ENCODE measurements at regions not wholly inside any gene's neighbourhood (a gene's known extent, or its start where the extent isn't known, plus 50 kb on each side); places are given as distances from the start of the nearest gene placed in this dataset.

DNA sequence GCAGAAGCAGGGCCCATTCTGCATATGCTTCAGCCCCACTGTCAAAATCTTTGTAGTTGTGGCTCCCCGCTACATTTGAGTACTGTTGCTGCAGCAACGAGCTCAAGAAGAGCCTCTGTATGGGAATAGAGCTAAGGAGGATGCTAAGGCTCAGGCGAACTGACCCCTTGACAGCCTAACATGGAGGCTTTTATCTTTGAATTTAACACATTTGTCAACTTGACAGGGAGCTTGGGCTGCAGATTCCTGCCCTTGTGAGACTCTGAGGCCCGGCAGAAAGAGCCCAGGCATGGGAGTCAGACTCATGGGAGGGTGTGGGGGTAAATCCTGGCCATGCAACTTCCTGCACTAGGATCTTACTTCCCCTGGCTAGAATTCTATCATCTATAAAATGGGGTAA, 278.7 kb upstream of the CITED2 start:
- Histone ChIP-seq H3K36me3 (ENCODE audit: control insufficient read depth, insufficient read depth, low read length) (no peaks in the 10 kb centered on the region), H3K27me3 (ENCODE audit: insufficient read depth, low read length, poor library complexity) (no peaks in the 10 kb centered on the region), H3K18ac (ENCODE audit: low read length) (peak overlapping the region; percentile 45), H3K4ac (ENCODE audit: low read depth, low read length) (no peak overlapping the region), H3K56ac (ENCODE audit: low read length) (no peak overlapping the region), H4K5ac (ENCODE audit: low read length) (no peak overlapping the region), H3K23ac (ENCODE audit: low read length) (no peak overlapping the region), H2BK15ac (replicated peaks; ENCODE audit: low read depth) (no peak overlapping the region), H3K4me2 (ENCODE audit: low read length) (no peak overlapping the region), H3K4me3 (ENCODE audit: low read length) (no peak overlapping the region), H2AK5ac (ENCODE audit: low read length) (no peak overlapping the region), H3K79me1 (ENCODE audit: low read length) (no peaks in the 10 kb centered on the region), H3K27ac (ENCODE audit: low read depth, low read length) (no peak overlapping the region), H2BK5ac (ENCODE audit: low read length) (no peak overlapping the region), H2BK120ac (ENCODE audit: low read depth, low read length) (no peak overlapping the region), H4K8ac (ENCODE audit: low read depth, low read length) (no peak overlapping the region), H3K4me1 (ENCODE audit: control insufficient read depth, low read depth, low read length) (no peaks in the 10 kb centered on the region), H3K9ac (ENCODE audit: low read length) (no peak overlapping the region), H3K79me2 (ENCODE audit: control insufficient read depth, insufficient read depth, low read length) (no peaks in the 10 kb centered on the region)
- peak; percentile 39 for DNase-seq
- no CpG with 5 or more reads among the region's 4 CpGs for WGBS (ENCODE audit: extremely low coverage, insufficient coverage, low lambda C conversion rate)

DNA sequence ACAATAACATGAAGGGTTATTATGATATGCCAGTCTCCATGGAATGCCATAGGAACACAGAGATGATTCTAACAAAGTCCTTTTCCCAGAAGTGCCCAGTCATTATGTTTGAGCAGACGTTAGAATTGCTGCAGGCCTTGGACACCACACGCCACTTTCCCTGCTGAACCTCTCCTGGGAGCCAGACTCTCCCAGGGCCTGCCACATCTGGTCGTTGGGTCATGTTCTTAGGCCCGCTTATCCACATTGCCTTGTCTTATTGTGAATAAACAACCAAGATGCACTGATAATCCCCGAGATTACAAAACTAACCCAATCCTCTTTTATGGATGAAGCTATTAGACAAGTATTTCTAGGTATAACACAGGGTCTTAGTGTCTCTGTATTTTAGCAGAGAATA, 276.5 kb upstream of the CITED2 start:
- Histone ChIP-seq H3K56ac (ENCODE audit: low read length) (no peak overlapping the region), H2BK15ac (replicated peaks; ENCODE audit: low read depth) (no peak overlapping the region), H2BK120ac (ENCODE audit: low read depth, low read length) (no peak overlapping the region), H3K23ac (ENCODE audit: low read length) (no peak overlapping the region), H3K79me2 (ENCODE audit: control insufficient read depth, insufficient read depth, low read length) (no peaks in the 10 kb centered on the region), H4K8ac (ENCODE audit: low read depth, low read length) (no peak overlapping the region), H3K27me3 (ENCODE audit: insufficient read depth, low read length, poor library complexity) (no peaks in the 10 kb centered on the region), H3K4me1 (ENCODE audit: control insufficient read depth, low read depth, low read length) (no peaks in the 10 kb centered on the region), H3K4ac (ENCODE audit: low read depth, low read length) (no peak overlapping the region), H3K18ac (ENCODE audit: low read length) (no peak overlapping the region), H3K79me1 (ENCODE audit: low read length) (no peaks in the 10 kb centered on the region), H2BK5ac (ENCODE audit: low read length) (no peak overlapping the region), H3K9ac (ENCODE audit: low read length) (no peak overlapping the region), H3K36me3 (ENCODE audit: control insufficient read depth, insufficient read depth, low read length) (no peaks in the 10 kb centered on the region), H3K4me3 (ENCODE audit: low read length) (no peak overlapping the region), H2AK5ac (ENCODE audit: low read length) (no peak overlapping the region), H3K4me2 (ENCODE audit: low read length) (no peak overlapping the region), H4K5ac (ENCODE audit: low read length) (no peak overlapping the region), H3K27ac (ENCODE audit: low read depth, low read length) (no peak overlapping the region)
- WGBS (ENCODE audit: extremely low coverage, insufficient coverage, low lambda C conversion rate) = no CpG with 5 or more reads among the region's 5 CpGs
- DNase-seq = no peak

DNA sequence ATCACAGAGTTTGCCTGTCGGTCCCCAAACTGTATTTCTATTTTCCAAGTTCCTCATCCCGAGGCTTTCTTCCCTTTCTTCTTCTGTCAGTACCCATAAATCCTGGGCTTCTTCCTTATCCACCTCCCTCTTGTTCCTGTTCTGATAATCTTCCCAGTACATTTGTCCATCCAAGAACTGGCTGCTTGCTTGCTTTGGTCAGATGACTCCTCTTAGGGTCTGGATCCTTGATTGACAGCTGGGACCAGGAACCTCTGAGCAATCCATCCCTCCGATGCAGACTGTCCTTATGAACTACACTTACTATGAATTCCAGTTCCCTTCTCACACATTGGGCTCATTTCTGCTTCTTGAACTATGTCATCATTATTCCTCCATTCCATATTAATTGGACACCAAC, 275.3 kb upstream of the CITED2 start:
- Histone ChIP-seq H3K27ac (ENCODE audit: low read depth, low read length) (no peak overlapping the region), H2BK5ac (ENCODE audit: low read length) (no peak overlapping the region), H4K8ac (ENCODE audit: low read depth, low read length) (no peak overlapping the region), H3K9ac (ENCODE audit: low read length) (no peak overlapping the region), H2BK120ac (ENCODE audit: low read depth, low read length) (no peak overlapping the region), H3K79me1 (ENCODE audit: low read length) (no peaks in the 10 kb centered on the region), H3K27me3 (ENCODE audit: insufficient read depth, low read length, poor library complexity) (no peaks in the 10 kb centered on the region), H3K18ac (ENCODE audit: low read length) (no peak overlapping the region), H3K4me2 (ENCODE audit: low read length) (no peak overlapping the region), H2AK5ac (ENCODE audit: low read length) (no peak overlapping the region), H3K56ac (ENCODE audit: low read length) (no peak overlapping the region), H4K5ac (ENCODE audit: low read length) (no peak overlapping the region), H2BK15ac (replicated peaks; ENCODE audit: low read depth) (no peak overlapping the region), H3K36me3 (ENCODE audit: control insufficient read depth, insufficient read depth, low read length) (no peaks in the 10 kb centered on the region), H3K4ac (ENCODE audit: low read depth, low read length) (no peak overlapping the region), H3K4me3 (ENCODE audit: low read length) (no peak overlapping the region), H3K4me1 (ENCODE audit: control insufficient read depth, low read depth, low read length) (no peaks in the 10 kb centered on the region), H3K23ac (ENCODE audit: low read length) (no peak overlapping the region), H3K79me2 (ENCODE audit: control insufficient read depth, insufficient read depth, low read length) (no peaks in the 10 kb centered on the region)
- no CpG with 5 or more reads among the region's 3 CpGs for WGBS (ENCODE audit: extremely low coverage, insufficient coverage, low lambda C conversion rate)
- no peak for DNase-seq

DNA sequence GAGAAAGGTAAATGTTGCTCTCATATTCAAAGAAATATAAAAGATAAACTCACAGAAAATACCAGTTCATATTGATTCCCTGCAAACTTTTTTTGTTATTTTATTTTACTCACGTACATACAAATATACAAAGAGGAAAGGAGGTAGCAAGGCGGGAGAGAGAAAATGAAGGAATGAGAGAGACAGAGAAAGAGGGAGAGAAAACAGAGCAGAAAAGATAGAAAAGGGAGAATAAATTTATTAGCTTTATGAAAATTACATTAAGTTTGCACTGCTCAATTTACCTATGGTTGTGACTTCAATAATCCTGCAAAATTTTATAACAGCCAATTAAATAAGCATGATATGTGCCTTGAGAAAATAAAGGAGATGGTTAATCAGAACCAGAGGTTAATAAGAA, 274.7 kb upstream of the CITED2 start:
- no peak overlapping the region for H3K4me3 ChIP-seq (ENCODE audit: low read length)
- no peaks in the 10 kb centered on the region for H3K4me1 ChIP-seq (ENCODE audit: control insufficient read depth, low read depth, low read length)
- no peaks in the 10 kb centered on the region for H3K79me1 ChIP-seq (ENCODE audit: low read length)
- H3K4me2 ChIP-seq (ENCODE audit: low read length) = no peak overlapping the region
- H3K23ac ChIP-seq (ENCODE audit: low read length) = no peak overlapping the region
- no peak for DNase-seq
- H3K27ac ChIP-seq (ENCODE audit: low read depth, low read length) = no peak overlapping the region
- H4K5ac ChIP-seq (ENCODE audit: low read length) = no peak overlapping the region
- no peak overlapping the region for H3K4ac ChIP-seq (ENCODE audit: low read depth, low read length)
- H2BK120ac ChIP-seq (ENCODE audit: low read depth, low read length) = no peak overlapping the region
- WGBS (ENCODE audit: extremely low coverage, insufficient coverage, low lambda C conversion rate) = no CpG with 5 or more reads among the region's 2 CpGs
- H3K36me3 ChIP-seq (ENCODE audit: control insufficient read depth, insufficient read depth, low read length) = no peaks in the 10 kb centered on the region
- no peak overlapping the region for H3K9ac ChIP-seq (ENCODE audit: low read length)
- no peak overlapping the region for H3K56ac ChIP-seq (ENCODE audit: low read length)
- no peak overlapping the region for H2AK5ac ChIP-seq (ENCODE audit: low read length)
- H4K8ac ChIP-seq (ENCODE audit: low read depth, low read length) = no peak overlapping the region
- H2BK15ac ChIP-seq (replicated peaks; ENCODE audit: low read depth) = no peak overlapping the region
- no peaks in the 10 kb centered on the region for H3K27me3 ChIP-seq (ENCODE audit: insufficient read depth, low read length, poor library complexity)
- no peak overlapping the region for H2BK5ac ChIP-seq (ENCODE audit: low read length)
- H3K18ac ChIP-seq (ENCODE audit: low read length) = no peak overlapping the region
- H3K79me2 ChIP-seq (ENCODE audit: control insufficient read depth, insufficient read depth, low read length) = no peaks in the 10 kb centered on the region

DNA sequence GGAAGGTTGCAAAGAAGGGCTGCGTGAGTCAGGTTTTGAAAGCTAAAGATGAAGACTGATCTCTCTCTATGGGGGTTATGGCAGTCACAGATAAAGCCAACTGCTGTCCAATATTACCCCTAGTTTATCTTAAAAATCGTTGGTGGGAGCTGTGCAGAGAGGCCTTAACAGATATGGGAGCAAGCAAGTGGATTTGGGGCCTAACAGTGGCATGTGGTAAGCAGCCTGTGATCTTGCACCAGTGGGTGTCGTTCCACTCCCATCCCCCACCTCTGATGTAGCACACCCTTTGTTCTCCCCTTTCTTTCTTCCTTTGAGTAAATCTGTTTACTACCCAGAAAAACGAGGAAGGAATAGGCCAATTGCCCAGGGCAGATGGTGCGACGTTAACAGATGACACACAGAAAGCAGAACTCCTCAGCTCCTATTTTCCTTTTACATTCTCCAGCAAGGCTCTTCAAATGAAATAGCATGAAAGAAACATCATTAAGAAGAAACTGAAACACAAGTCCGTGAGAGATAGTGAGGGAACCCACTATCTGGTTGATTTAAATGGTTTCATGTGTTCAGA, 274.1 kb upstream of the CITED2 start:
- no peak overlapping the region for H3K4me2 ChIP-seq (ENCODE audit: low read length)
- no peak overlapping the region for H3K23ac ChIP-seq (ENCODE audit: low read length)
- H2AK5ac ChIP-seq (ENCODE audit: low read length) = no peak overlapping the region
- H3K79me2 ChIP-seq (ENCODE audit: control insufficient read depth, insufficient read depth, low read length) = no peaks in the 10 kb centered on the region
- no peaks in the 10 kb centered on the region for H3K36me3 ChIP-seq (ENCODE audit: control insufficient read depth, insufficient read depth, low read length)
- no peak overlapping the region for H4K5ac ChIP-seq (ENCODE audit: low read length)
- no peak overlapping the region for H3K9ac ChIP-seq (ENCODE audit: low read length)
- no peak overlapping the region for H4K8ac ChIP-seq (ENCODE audit: low read depth, low read length)
- H3K4me3 ChIP-seq (ENCODE audit: low read length) = no peak overlapping the region
- H2BK5ac ChIP-seq (ENCODE audit: low read length) = no peak overlapping the region
- H2BK120ac ChIP-seq (ENCODE audit: low read depth, low read length) = no peak overlapping the region
- no peaks in the 10 kb centered on the region for H3K4me1 ChIP-seq (ENCODE audit: control insufficient read depth, low read depth, low read length)
- H3K27ac ChIP-seq (ENCODE audit: low read depth, low read length) = no peak overlapping the region
- H3K4ac ChIP-seq (ENCODE audit: low read depth, low read length) = no peak overlapping the region
- H3K79me1 ChIP-seq (ENCODE audit: low read length) = no peaks in the 10 kb centered on the region
- H3K56ac ChIP-seq (ENCODE audit: low read length) = no peak overlapping the region
- H3K27me3 ChIP-seq (ENCODE audit: insufficient read depth, low read length, poor library complexity) = no peaks in the 10 kb centered on the region
- H3K18ac ChIP-seq (ENCODE audit: low read length) = no peak overlapping the region
- WGBS (ENCODE audit: extremely low coverage, insufficient coverage, low lambda C conversion rate) = no CpG with 5 or more reads among the region's 7 CpGs
- no peak overlapping the region for H2BK15ac ChIP-seq (replicated peaks; ENCODE audit: low read depth)
- no peak for DNase-seq

DNA sequence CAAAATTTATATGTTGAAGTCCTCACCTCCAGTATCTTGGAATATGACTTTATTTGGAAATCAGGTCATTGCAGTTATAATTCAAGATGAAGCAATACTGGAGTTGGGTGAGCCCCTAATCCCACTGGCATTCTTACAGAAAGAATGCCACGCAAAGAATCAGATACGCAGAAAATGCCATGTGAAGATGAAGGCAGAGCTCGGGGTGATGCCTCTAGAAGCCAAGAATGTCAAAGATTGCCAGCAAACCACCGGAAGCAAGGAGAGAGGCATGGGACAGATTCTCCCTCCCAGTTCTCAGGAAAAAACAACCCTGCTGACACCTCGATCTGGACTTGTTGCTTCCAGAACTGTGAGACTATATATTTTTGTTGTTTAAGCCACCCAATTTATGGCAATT, 273.4 kb upstream of the CITED2 start:
- Histone ChIP-seq H2BK120ac (ENCODE audit: low read depth, low read length) (no peak overlapping the region), H4K8ac (ENCODE audit: low read depth, low read length) (no peak overlapping the region), H3K56ac (ENCODE audit: low read length) (no peak overlapping the region), H3K4me1 (ENCODE audit: control insufficient read depth, low read depth, low read length) (no peaks in the 10 kb centered on the region), H3K4me3 (ENCODE audit: low read length) (no peak overlapping the region), H2BK15ac (replicated peaks; ENCODE audit: low read depth) (no peak overlapping the region), H3K79me2 (ENCODE audit: control insufficient read depth, insufficient read depth, low read length) (no peaks in the 10 kb centered on the region), H2AK5ac (ENCODE audit: low read length) (no peak overlapping the region), H3K4ac (ENCODE audit: low read depth, low read length) (no peak overlapping the region), H2BK5ac (ENCODE audit: low read length) (no peak overlapping the region), H3K79me1 (ENCODE audit: low read length) (no peaks in the 10 kb centered on the region), H4K5ac (ENCODE audit: low read length) (no peak overlapping the region), H3K23ac (ENCODE audit: low read length) (no peak overlapping the region), H3K4me2 (ENCODE audit: low read length) (no peak overlapping the region), H3K36me3 (ENCODE audit: control insufficient read depth, insufficient read depth, low read length) (no peaks in the 10 kb centered on the region), H3K18ac (ENCODE audit: low read length) (no peak overlapping the region), H3K9ac (ENCODE audit: low read length) (no peak overlapping the region), H3K27ac (ENCODE audit: low read depth, low read length) (no peak overlapping the region), H3K27me3 (ENCODE audit: insufficient read depth, low read length, poor library complexity) (no peaks in the 10 kb centered on the region)
- DNase-seq = no peak
- WGBS (ENCODE audit: extremely low coverage, insufficient coverage, low lambda C conversion rate) = no CpG with 5 or more reads among the region's 5 CpGs

Measured in mesendoderm (in vitro differentiated cells).